ENCODE measurements at regions not wholly inside any gene's neighbourhood (a gene's known extent, or its start where the extent isn't known, plus 50 kb on each side); places are given as distances from the start of the nearest gene placed in this dataset.

GRCh38 chr5:38724301-38725030 is 121.3 kb upstream of the OSMR start:
- no peak overlapping the region for H3K27ac Mint-ChIP-seq
- intact Hi-C loops (cut with micrococcal nuclease): no loop called here
- no peak overlapping the region for H3K4me3 Mint-ChIP-seq
- H3K4me1 Mint-ChIP-seq (ENCODE audit: low read depth): no peaks in the 10 kb centered on the region
- no peaks in the 10 kb centered on the region for H3K36me3 Mint-ChIP-seq (ENCODE audit: low read depth)
- no peaks in the 10 kb centered on the region for H3K9me3 Mint-ChIP-seq
- H3K27me3 Mint-ChIP-seq: peaks cover 1% of the 10 kb centered on the region

DNA sequence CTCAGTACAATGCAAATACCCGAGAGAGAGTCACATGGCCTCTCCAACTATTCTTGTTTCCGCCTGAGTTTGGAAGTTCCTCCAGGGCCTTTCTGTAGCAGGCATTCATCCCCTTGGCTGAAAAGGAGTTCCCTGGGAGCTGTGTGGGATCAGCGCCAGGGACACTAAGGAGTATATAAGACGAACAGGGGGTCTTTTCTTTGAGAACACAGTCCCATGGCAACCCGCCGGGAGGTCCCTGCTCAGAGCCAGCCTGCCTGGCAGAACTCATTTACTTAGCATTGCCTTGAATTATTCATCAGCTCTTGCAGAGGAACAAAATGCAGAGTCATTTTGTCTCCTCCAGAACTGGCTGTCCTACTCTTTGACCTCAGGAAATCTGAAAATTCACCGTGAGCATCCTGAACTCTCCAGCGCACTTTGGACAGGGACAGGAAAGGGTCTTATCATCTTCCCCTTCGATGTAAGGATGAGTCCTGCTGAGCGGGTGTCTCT is 120.4 kb upstream of the OSMR start:
- Mint-ChIP-seq H3K36me3 (ENCODE audit: low read depth) (no peaks in the 10 kb centered on the region), H3K9me3 (no peaks in the 10 kb centered on the region), H3K4me3 (no peak overlapping the region), H3K27ac (no peak overlapping the region), H3K4me1 (ENCODE audit: low read depth) (no peaks in the 10 kb centered on the region), H3K27me3 (peaks cover 1% of the 10 kb centered on the region)
- intact Hi-C loops (cut with micrococcal nuclease): no loop called here

- H3K4me1 Mint-ChIP-seq (ENCODE audit: low read depth): no peaks in the 10 kb centered on the region
- intact Hi-C loops (cut with micrococcal nuclease): no loop called here
- H3K36me3 Mint-ChIP-seq (ENCODE audit: low read depth): no peaks in the 10 kb centered on the region
- no peak overlapping the region for H3K4me3 Mint-ChIP-seq
- H3K27ac Mint-ChIP-seq: no peak overlapping the region
- peaks cover 1% of the 10 kb centered on the region for H3K27me3 Mint-ChIP-seq
- no peaks in the 10 kb centered on the region for H3K9me3 Mint-ChIP-seq
Measured at GRCh38 chr5:38726279-38726678, 119.5 kb upstream of the OSMR start.

GRCh38 chr5:38728029-38728428 is 117.8 kb upstream of the OSMR start:
- Mint-ChIP-seq H3K27me3 (peaks cover 1% of the 10 kb centered on the region), H3K4me1 (ENCODE audit: low read depth) (no peaks in the 10 kb centered on the region), H3K4me3 (no peak overlapping the region), H3K9me3 (no peaks in the 10 kb centered on the region), H3K36me3 (ENCODE audit: low read depth) (no peaks in the 10 kb centered on the region), H3K27ac (no peak overlapping the region)
- intact Hi-C loops (cut with micrococcal nuclease): no loop called here

DNA sequence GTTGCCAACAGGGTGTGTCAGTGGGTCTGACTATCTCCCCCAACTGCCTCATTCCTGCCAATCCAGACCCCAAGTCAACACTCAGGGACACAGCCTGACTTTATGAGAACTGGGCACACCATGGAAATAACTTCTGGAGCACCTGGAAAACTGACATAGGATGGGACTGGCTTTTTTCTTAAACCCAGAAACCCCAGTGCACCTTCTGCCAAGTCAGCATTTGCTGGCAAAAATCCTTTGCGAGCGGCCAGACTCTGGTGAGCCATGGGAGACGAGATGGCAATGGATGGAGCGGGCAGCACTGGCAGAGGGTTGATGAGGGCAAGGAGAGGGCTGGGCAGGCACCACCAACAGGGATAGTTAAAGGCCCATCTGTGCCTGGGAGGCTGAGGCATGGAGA is 114.4 kb upstream of the OSMR start:
- no peak overlapping the region for H3K4me3 Mint-ChIP-seq
- no peak overlapping the region for H3K27ac Mint-ChIP-seq
- no peaks in the 10 kb centered on the region for H3K4me1 Mint-ChIP-seq (ENCODE audit: low read depth)
- no peaks in the 10 kb centered on the region for H3K36me3 Mint-ChIP-seq (ENCODE audit: low read depth)
- intact Hi-C loops (cut with micrococcal nuclease): no loop called here
- H3K27me3 Mint-ChIP-seq: peaks cover 1% of the 10 kb centered on the region
- no peaks in the 10 kb centered on the region for H3K9me3 Mint-ChIP-seq

DNA sequence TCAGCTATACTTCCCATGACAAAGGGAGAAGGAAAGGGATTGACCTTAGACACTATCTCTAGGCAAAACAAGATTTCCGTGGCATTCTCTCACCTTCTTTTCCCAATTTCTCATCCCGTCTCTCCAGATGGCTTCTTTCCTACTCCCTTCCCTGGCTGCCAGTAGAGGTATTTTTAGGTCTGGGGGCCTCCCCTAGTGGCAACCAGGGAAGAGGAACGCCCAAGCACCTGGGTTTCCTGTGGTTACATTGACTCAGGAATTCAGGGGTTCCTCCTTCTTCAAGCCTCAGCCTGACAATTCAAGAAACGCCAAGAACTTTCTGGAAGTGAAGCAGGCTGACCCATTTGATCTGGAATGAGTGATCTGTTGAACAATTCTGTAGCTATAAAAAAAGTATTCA is 111.5 kb upstream of the OSMR start:
- H3K4me3 Mint-ChIP-seq: no peak overlapping the region
- H3K27me3 Mint-ChIP-seq: no peaks in the 10 kb centered on the region
- H3K4me1 Mint-ChIP-seq (ENCODE audit: low read depth): no peaks in the 10 kb centered on the region
- intact Hi-C loops (cut with micrococcal nuclease): no loop called here
- H3K27ac Mint-ChIP-seq: no peak overlapping the region
- H3K36me3 Mint-ChIP-seq (ENCODE audit: low read depth): no peaks in the 10 kb centered on the region
- no peaks in the 10 kb centered on the region for H3K9me3 Mint-ChIP-seq

DNA sequence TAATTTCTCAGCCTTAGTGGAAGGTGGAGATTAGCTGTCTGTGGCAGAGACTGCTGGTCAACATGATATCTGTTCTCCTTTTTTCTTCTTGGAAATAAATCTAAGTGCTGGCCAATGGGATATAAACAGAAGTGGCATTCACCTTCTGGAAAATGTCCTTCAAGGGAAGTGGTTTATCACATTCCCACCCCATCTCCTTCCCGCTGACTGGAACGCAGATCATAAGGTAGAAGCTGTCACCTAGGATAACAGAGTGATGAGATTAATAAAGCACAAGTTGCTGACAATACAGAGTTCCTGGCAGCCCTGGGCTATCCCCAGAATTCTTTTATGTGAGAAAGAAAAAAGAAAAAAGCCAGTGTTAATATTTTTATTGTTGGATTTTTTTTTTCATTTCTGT is 109.7 kb upstream of the OSMR start:
- no peak overlapping the region for H3K4me3 Mint-ChIP-seq
- no peaks in the 10 kb centered on the region for H3K27me3 Mint-ChIP-seq
- H3K4me1 Mint-ChIP-seq (ENCODE audit: low read depth): no peaks in the 10 kb centered on the region
- intact Hi-C loops (cut with micrococcal nuclease): no loop called here
- H3K27ac Mint-ChIP-seq: no peak overlapping the region
- no peaks in the 10 kb centered on the region for H3K36me3 Mint-ChIP-seq (ENCODE audit: low read depth)
- no peaks in the 10 kb centered on the region for H3K9me3 Mint-ChIP-seq

- Mint-ChIP-seq H3K4me1 (ENCODE audit: low read depth) (no peaks in the 10 kb centered on the region), H3K27me3 (no peaks in the 10 kb centered on the region), H3K4me3 (no peak overlapping the region), H3K9me3 (peaks cover 6% of the 10 kb centered on the region), H3K27ac (no peak overlapping the region), H3K36me3 (ENCODE audit: low read depth) (no peaks in the 10 kb centered on the region)
- intact Hi-C loops (cut with micrococcal nuclease): no loop called here
Measured at GRCh38 chr5:38737976-38738375, 107.8 kb upstream of the OSMR start.

GRCh38 chr5:38739011-38739704 is 106.7 kb upstream of the OSMR start:
- Mint-ChIP-seq H3K4me3 (no peak overlapping the region), H3K36me3 (ENCODE audit: low read depth) (no peaks in the 10 kb centered on the region), H3K27ac (no peak overlapping the region), H3K4me1 (ENCODE audit: low read depth) (no peaks in the 10 kb centered on the region), H3K27me3 (no peaks in the 10 kb centered on the region), H3K9me3 (peaks cover 16% of the 10 kb centered on the region)
- intact Hi-C loops (cut with micrococcal nuclease): no loop called here

GRCh38 chr5:38739705-38740045 is 106.1 kb upstream of the OSMR start:
- intact Hi-C loops (cut with micrococcal nuclease): no loop called here
- Mint-ChIP-seq H3K9me3 (peaks cover 16% of the 10 kb centered on the region), H3K36me3 (ENCODE audit: low read depth) (no peaks in the 10 kb centered on the region), H3K27ac (no peak overlapping the region), H3K4me1 (ENCODE audit: low read depth) (no peaks in the 10 kb centered on the region), H3K27me3 (no peaks in the 10 kb centered on the region), H3K4me3 (no peak overlapping the region)

GRCh38 chr5:38742821-38743220 is 103.0 kb upstream of the OSMR start:
- no peak overlapping the region for H3K27ac Mint-ChIP-seq
- intact Hi-C loops (cut with micrococcal nuclease): no loop called here
- H3K27me3 Mint-ChIP-seq: no peaks in the 10 kb centered on the region
- no peaks in the 10 kb centered on the region for H3K36me3 Mint-ChIP-seq (ENCODE audit: low read depth)
- H3K4me3 Mint-ChIP-seq: no peak overlapping the region
- peaks cover 16% of the 10 kb centered on the region for H3K9me3 Mint-ChIP-seq
- no peaks in the 10 kb centered on the region for H3K4me1 Mint-ChIP-seq (ENCODE audit: low read depth)

- peaks cover 16% of the 10 kb centered on the region for H3K9me3 Mint-ChIP-seq
- no peak overlapping the region for H3K27ac Mint-ChIP-seq
- H3K36me3 Mint-ChIP-seq (ENCODE audit: low read depth): no peaks in the 10 kb centered on the region
- intact Hi-C loops (cut with micrococcal nuclease): no loop called here
- H3K4me3 Mint-ChIP-seq: no peak overlapping the region
- no peaks in the 10 kb centered on the region for H3K27me3 Mint-ChIP-seq
- H3K4me1 Mint-ChIP-seq (ENCODE audit: low read depth): no peaks in the 10 kb centered on the region
Measured at GRCh38 chr5:38743562-38743961, 102.2 kb upstream of the OSMR start.

GRCh38 chr5:38745836-38746732 is 99.7 kb upstream of the OSMR start:
- Mint-ChIP-seq H3K4me3 (no peak overlapping the region), H3K36me3 (ENCODE audit: low read depth) (no peaks in the 10 kb centered on the region), H3K27me3 (no peaks in the 10 kb centered on the region), H3K4me1 (ENCODE audit: low read depth) (no peaks in the 10 kb centered on the region), H3K9me3 (peaks cover 16% of the 10 kb centered on the region), H3K27ac (no peak overlapping the region)
- intact Hi-C loops (cut with micrococcal nuclease): no loop called here

DNA sequence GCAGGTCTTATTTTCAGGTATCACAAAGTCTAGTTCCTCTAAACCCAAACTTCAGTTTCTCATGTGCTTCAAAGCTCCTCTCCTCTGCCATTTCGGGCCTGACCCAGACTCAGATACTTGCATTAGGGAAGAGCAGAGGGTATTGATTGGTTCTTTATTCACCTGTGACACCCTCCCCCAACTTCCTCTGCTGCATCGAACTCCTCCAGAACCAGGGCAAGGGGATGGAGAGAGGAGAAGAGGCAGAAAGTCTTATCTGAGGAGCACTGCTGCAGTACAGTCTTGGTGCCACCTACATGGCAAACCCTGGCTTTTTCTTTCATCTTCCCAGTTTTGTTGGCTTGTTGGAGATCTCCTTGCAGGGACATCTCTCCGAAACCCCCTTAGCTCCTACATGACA is 96.0 kb upstream of the OSMR start:
- H3K36me3 Mint-ChIP-seq (ENCODE audit: low read depth): no peaks in the 10 kb centered on the region
- no peaks in the 10 kb centered on the region for H3K9me3 Mint-ChIP-seq
- H3K27ac Mint-ChIP-seq: no peak overlapping the region
- H3K27me3 Mint-ChIP-seq: no peaks in the 10 kb centered on the region
- H3K4me1 Mint-ChIP-seq (ENCODE audit: low read depth): no peaks in the 10 kb centered on the region
- intact Hi-C loops (cut with micrococcal nuclease): no loop called here
- no peak overlapping the region for H3K4me3 Mint-ChIP-seq

Measured in dendritic cell treated with granulocyte-macrophage colony-stimulating factor and Interleukin-4, amounts not matched to agents 40 ng/mL and 50 ng/mL, for 4 days (primary cell).